ENCODE measurements at regions not wholly inside any gene's neighbourhood (a gene's known extent, or its start where the extent isn't known, plus 50 kb on each side); places are given as distances from the start of the nearest gene placed in this dataset.

DNA sequence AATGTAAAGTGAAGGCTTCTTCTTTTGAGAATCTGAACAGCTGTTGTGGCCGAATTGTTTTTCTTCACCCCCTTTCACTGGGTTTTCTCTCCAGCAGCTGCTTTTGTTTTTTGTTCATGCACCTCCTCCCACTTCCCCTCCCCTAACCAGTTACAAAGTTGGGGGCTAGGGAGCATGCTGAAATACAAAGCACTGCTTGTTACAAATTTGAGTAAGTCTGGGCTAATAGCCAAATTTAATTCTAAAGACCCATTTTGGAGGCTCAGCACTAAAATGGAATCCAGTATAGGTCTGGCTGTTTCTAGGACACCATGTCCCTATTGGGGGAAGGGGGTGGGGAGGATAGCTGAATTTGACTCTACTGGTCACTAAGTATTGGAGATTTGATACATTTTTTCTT is 89.2 kb upstream of the GPM6B start:
- TF ChIP-seq EP300 (IDR thresholded peaks at IDR 0.05) (no peak), POLR2A (IDR thresholded peaks at IDR 0.05) (no peak), POLR2AphosphoS5 (IDR thresholded peaks at IDR 0.05) (no peak)
- TF ChIP-seq, protein P1, sequence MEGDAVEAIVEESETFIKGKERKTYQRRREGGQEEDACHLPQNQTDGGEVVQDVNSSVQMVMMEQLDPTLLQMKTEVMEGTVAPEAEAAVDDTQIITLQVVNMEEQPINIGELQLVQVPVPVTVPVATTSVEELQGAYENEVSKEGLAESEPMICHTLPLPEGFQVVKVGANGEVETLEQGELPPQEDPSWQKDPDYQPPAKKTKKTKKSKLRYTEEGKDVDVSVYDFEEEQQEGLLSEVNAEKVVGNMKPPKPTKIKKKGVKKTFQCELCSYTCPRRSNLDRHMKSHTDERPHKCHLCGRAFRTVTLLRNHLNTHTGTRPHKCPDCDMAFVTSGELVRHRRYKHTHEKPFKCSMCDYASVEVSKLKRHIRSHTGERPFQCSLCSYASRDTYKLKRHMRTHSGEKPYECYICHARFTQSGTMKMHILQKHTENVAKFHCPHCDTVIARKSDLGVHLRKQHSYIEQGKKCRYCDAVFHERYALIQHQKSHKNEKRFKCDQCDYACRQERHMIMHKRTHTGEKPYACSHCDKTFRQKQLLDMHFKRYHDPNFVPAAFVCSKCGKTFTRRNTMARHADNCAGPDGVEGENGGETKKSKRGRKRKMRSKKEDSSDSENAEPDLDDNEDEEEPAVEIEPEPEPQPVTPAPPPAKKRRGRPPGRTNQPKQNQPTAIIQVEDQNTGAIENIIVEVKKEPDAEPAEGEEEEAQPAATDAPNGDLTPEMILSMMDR (IDR thresholded peaks at IDR 0.05): no peak
- Histone ChIP-seq H3K4me3 (no peak overlapping the region), H3K4me1 (no peaks in the 10 kb centered on the region), H3K9me3 (no peaks in the 10 kb centered on the region), H3K36me3 (no peaks in the 10 kb centered on the region), H3K27ac (no peak overlapping the region), H3K27me3 (no peaks in the 10 kb centered on the region)
- ATAC-seq (ENCODE audit: low FRiP score in 2 of 2) (no peak), DNase-seq (no peak)
- WGBS, 2 donors: 41 to 45% methylated on average over 1 of the region's 1 CpG

DNA sequence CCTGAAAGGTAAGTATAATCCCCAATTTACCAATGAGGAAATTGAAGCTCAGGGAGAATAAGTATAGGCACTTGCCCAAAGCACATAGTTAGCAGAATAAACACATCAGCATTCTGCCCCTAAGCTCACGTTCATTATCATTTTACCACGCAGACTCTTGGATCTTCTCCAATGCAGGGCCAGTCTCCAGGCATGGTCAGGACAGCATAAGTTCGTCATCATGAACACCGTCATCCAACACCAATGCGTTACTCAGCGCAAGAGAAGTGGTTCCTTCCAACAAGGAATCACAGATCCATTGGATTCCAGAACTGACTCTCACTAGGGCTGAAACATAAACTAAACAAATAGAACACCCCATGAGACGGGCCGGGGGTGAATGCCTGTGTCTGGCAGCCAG is 86.5 kb upstream of the GPM6B start:
- ATAC-seq (ENCODE audit: low FRiP score in 2 of 2): no peak
- Histone ChIP-seq H3K9me3 (no peaks in the 10 kb centered on the region), H3K27ac (no peak overlapping the region), H3K4me3 (no peak overlapping the region), H3K4me1 (no peaks in the 10 kb centered on the region), H3K36me3 (no peaks in the 10 kb centered on the region), H3K27me3 (no peaks in the 10 kb centered on the region)
- TF ChIP-seq EP300 (IDR thresholded peaks at IDR 0.05) (no peak), POLR2AphosphoS5 (IDR thresholded peaks at IDR 0.05) (no peak), POLR2A (IDR thresholded peaks at IDR 0.05) (no peak)
- TF ChIP-seq, protein P1 (IDR thresholded peaks at IDR 0.05): no peak
- WGBS, 2 donors: 81 to 82% methylated on average over 8 of the region's 8 CpGs
- no peak for DNase-seq

DNA sequence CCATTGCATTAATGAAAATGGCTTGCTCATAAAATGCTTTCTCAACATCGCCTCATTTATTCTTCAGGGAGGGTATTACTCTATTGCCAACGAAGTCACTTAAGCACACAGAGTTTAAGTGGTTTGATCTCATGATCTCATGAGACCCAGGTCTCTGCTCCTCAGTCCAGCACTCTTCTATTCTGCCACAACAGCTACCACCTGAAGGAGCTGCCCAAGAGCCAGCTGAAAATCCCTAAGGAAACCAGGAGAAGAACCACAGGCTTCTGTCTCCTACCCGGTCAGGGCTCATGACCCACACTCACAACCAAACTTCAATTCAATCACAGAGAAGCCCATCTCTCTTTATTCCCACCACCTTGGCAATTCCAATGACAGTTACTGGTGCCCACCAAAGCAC is 85.5 kb upstream of the GPM6B start:
- WGBS, 2 donors: 86 to 88% methylated on average over 2 to 3 of the region's 3 CpGs
- Histone ChIP-seq H3K27me3 (no peaks in the 10 kb centered on the region), H3K9me3 (no peaks in the 10 kb centered on the region), H3K4me1 (no peaks in the 10 kb centered on the region), H3K36me3 (no peaks in the 10 kb centered on the region), H3K27ac (no peak overlapping the region), H3K4me3 (no peak overlapping the region)
- no peak for TF ChIP-seq POLR2A (IDR thresholded peaks at IDR 0.05)
- no peak for TF ChIP-seq EP300 (IDR thresholded peaks at IDR 0.05)
- TF ChIP-seq, protein P1 (IDR thresholded peaks at IDR 0.05): no peak
- TF ChIP-seq POLR2AphosphoS5 (IDR thresholded peaks at IDR 0.05): no peak
- ATAC-seq (ENCODE audit: low FRiP score in 2 of 2) (no peak), DNase-seq (no peak)

DNA sequence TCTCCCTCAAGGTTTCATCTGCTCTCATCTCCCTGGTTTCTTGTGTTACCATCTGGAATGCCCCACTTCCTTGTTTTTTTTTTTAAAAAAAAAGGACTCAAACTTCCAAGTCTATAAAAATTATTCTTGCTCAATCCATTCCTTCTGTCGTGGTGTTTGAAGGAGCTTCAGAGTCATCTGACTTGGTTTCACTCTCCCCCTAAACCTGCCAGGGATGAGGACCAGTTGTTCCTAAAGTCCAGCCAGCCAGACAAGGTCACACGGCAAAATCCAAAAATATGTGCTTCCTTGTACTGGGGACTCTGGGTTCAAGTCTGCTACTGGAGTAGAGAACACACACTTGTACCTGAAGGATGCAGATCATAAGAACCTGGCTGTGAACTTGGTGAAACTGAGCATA is 84.5 kb upstream of the GPM6B start:
- DNase-seq (no peak), ATAC-seq (ENCODE audit: low FRiP score in 2 of 2) (no peak)
- H3K36me3 ChIP-seq: no peaks in the 10 kb centered on the region
- no peak overlapping the region for H3K4me3 ChIP-seq
- H3K27ac ChIP-seq: peak overlapping the region in 1 of 4 donors; percentile 2
- no peaks in the 10 kb centered on the region for H3K9me3 ChIP-seq
- no peaks in the 10 kb centered on the region for H3K4me1 ChIP-seq
- 39 to 44% methylated on average over 2 of the region's 2 CpGs for WGBS, 2 donors
- TF ChIP-seq, protein P1 (IDR thresholded peaks at IDR 0.05): no peak
- TF ChIP-seq POLR2AphosphoS5 (IDR thresholded peaks at IDR 0.05): peak in 1 of 2 donors; percentile 27
- no peak for TF ChIP-seq POLR2A (IDR thresholded peaks at IDR 0.05)
- TF ChIP-seq EP300 (IDR thresholded peaks at IDR 0.05): no peak
- H3K27me3 ChIP-seq: no peaks in the 10 kb centered on the region

DNA sequence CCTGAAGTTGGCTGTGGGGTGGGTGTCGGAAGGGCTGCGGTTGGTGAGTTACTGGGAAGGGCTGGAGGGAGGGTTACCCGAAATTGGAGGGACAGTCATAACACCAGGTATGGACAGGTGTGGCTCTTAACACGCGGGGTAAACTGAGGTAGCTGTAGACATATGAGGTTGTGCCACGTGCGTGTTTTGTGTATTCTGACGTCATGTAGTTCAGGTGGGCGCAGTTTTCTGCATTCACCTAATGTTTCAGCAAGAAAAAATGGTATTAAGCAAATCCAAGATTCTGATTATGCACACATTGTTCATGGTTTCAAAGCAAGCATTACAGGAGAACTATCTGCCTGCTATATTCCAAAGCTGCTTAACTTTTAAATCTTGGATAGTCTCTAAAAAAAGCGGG is 83.5 kb upstream of the GPM6B start:
- Histone ChIP-seq H3K27ac (no peak overlapping the region), H3K4me1 (no peaks in the 10 kb centered on the region), H3K9me3 (no peaks in the 10 kb centered on the region), H3K4me3 (no peak overlapping the region), H3K27me3 (no peaks in the 10 kb centered on the region), H3K36me3 (no peaks in the 10 kb centered on the region)
- ATAC-seq (ENCODE audit: low FRiP score in 2 of 2): no peak
- TF ChIP-seq POLR2AphosphoS5 (IDR thresholded peaks at IDR 0.05) (no peak), EP300 (IDR thresholded peaks at IDR 0.05) (no peak), POLR2A (IDR thresholded peaks at IDR 0.05) (no peak)
- TF ChIP-seq, protein P1 (IDR thresholded peaks at IDR 0.05): no peak
- no peak for DNase-seq
- 88 to 92% methylated on average over 10 of the region's 10 CpGs for WGBS, 2 donors

Data from upper lobe of left lung (tissue), 6 donors.